ENCODE measurements at regions not wholly inside any gene's neighbourhood (a gene's known extent, or its start where the extent isn't known, plus 50 kb on each side); places are given as distances from the start of the nearest gene placed in this dataset.

- TF ChIP-seq CTCF (IDR thresholded peaks at IDR 0.05) (no peak), POLR2AphosphoS5 (IDR thresholded peaks at IDR 0.05) (no peak)
These were observed 513.8 kb upstream of the KLF12 start for GRCh38 chr13:74647991-74648390.

Data from gastroesophageal sphincter (tissue), 3 donors.